Left cardiac atrium (tissue), 4 donors: ENCODE measurements at regions not wholly inside any gene's neighbourhood (a gene's known extent, or its start where the extent isn't known, plus 50 kb on each side); places are given as distances from the start of the nearest gene placed in this dataset.

Experiments
- ATAC-seq, 2 donors: fragments of 200-7000 bp; cut with Tn5 transposase; one replicate each; pipeline ENCODE4 v1.9.1; 2020; ENCODE audit warnings: mild to moderate bottlenecking in 2 of 2, moderate library complexity in 2 of 2
- DNase-seq: peaks from one replicate; pipeline ENCODE4 v3.0.0-alpha.2; 2020
- intact Hi-C, 2 donors: fragments of 100-400 bp; cut with DNase I; formaldehyde crosslinking; loops; one replicate each; pipeline versions ENCODE4 v1.14.1 to v1.15.1; 2022 to 2023
- donor health status: DM: no; HTN: yes; CAD: no.
- donor health status: DM: no; HTN: yes; CAD: no; lungs with severe emphysema.
- donor health status: DM: yes; HTN: yes; CAD: no.
- donor health status: Dilated cardiomyopathy.

- intact Hi-C loops: no loop called here
- no peak for DNase-seq
These were observed 652.8 kb upstream of the SOX11 start for GRCh38 chr2:5039241-5039975.

GRCh38 chr2:5040571-5040970 lies 651.6 kb upstream of the SOX11 start:
- no peak for ATAC-seq
- intact Hi-C loops: no loop called here
- no peak for DNase-seq

More at GRCh38 chr2:5039241-5039975, 652.8 kb upstream of the SOX11 start:
- no peak for ATAC-seq

GRCh38 chr2:5041501-5041900 lies 650.7 kb upstream of the SOX11 start:
- ATAC-seq (no peak), DNase-seq (no peak)
- intact Hi-C loops: no loop called here

- no peak for ATAC-seq
- intact Hi-C loops: no loop called here
- no peak for DNase-seq
These were observed 649.3 kb upstream of the SOX11 start for GRCh38 chr2:5042666-5043440.

GRCh38 chr2:5051300-5051699 lies 640.9 kb upstream of the SOX11 start:
- intact Hi-C loops: no loop called here
- DNase-seq: no peak
- ATAC-seq: no peak

- no peak for ATAC-seq
- no peak for DNase-seq
- intact Hi-C loops: no loop called here
These were observed 639.3 kb upstream of the SOX11 start for GRCh38 chr2:5052905-5053304.

- ATAC-seq (no peak), DNase-seq (no peak)
- intact Hi-C loops: no loop called here
These were observed 634.3 kb upstream of the SOX11 start for GRCh38 chr2:5057891-5058351.

- intact Hi-C loops: no loop called here
- no peak for ATAC-seq
- DNase-seq: no peak
These were observed 631.2 kb upstream of the SOX11 start for GRCh38 chr2:5060956-5061355.

- ATAC-seq (no peak), DNase-seq (no peak)
- intact Hi-C loops: no loop called here
These were observed 627.5 kb upstream of the SOX11 start for GRCh38 chr2:5064687-5065086.

- DNase-seq: no peak
- intact Hi-C loops: no loop called here
- no peak for ATAC-seq
These were observed 624.4 kb upstream of the SOX11 start for GRCh38 chr2:5067816-5068215.

- no peak for ATAC-seq
- DNase-seq: no peak
- intact Hi-C loops: no loop called here
These were observed 621.9 kb upstream of the SOX11 start for GRCh38 chr2:5070257-5070656.

GRCh38 chr2:5074733-5075132 lies 617.5 kb upstream of the SOX11 start:
- ATAC-seq (no peak), DNase-seq (no peak)
- intact Hi-C loops: no loop called here

- intact Hi-C loops: no loop called here
- DNase-seq: no peak
- no peak for ATAC-seq
These were observed 615.6 kb upstream of the SOX11 start for GRCh38 chr2:5076599-5076998.

- no peak for DNase-seq
- intact Hi-C loops: no loop called here
- ATAC-seq: no peak
These were observed 614.6 kb upstream of the SOX11 start for GRCh38 chr2:5077479-5078089.

GRCh38 chr2:5083402-5083801 lies 608.8 kb upstream of the SOX11 start:
- intact Hi-C loops: no loop called here
- no peak for ATAC-seq
- DNase-seq: no peak

GRCh38 chr2:5089409-5089808 lies 602.8 kb upstream of the SOX11 start:
- intact Hi-C loops: no loop called here
- ATAC-seq (no peak), DNase-seq (no peak)

- DNase-seq: no peak
- intact Hi-C loops: no loop called here
- no peak for ATAC-seq
These were observed 599.1 kb upstream of the SOX11 start for GRCh38 chr2:5093056-5093455.

GRCh38 chr2:5093518-5093917 lies 598.7 kb upstream of the SOX11 start:
- intact Hi-C loops: no loop called here
- no peak for DNase-seq
- peak; percentile 63 to 68 for ATAC-seq

GRCh38 chr2:5094192-5094591 lies 598.0 kb upstream of the SOX11 start:
- intact Hi-C loops: no loop called here
- ATAC-seq: no peak
- no peak for DNase-seq

- no peak for DNase-seq
- intact Hi-C loops: no loop called here
- ATAC-seq: no peak
These were observed 593.9 kb upstream of the SOX11 start for GRCh38 chr2:5098286-5098685.
